Astrocyte (in vitro differentiated cells and primary cell): ENCODE measurements at regions not wholly inside any gene's neighbourhood (a gene's known extent, or its start where the extent isn't known, plus 50 kb on each side); places are given as distances from the start of the nearest gene placed in this dataset.
A peak's percentile ranks its signal among the peaks of the same experiment; 100 is the strongest.

Experiments
- DNase-seq: peaks from one replicate; pipeline ENCODE4 v3.0.0-alpha.2; 2010; ENCODE audit warnings: low read depth
- FAIRE-seq: peaks from 2 replicates; lab custom pipeline; 2011; peaks lifted over from hg19 to GRCh38; lab: Jason Lieb, UNC
- H2AFZ ChIP-seq: 2 replicates; pipeline ENCODE4 v1.6.0; 2012; ENCODE audit warnings: low read depth, low read length, inconsistent platforms
- H3K27ac ChIP-seq: 2 replicates; pipeline ENCODE4 v1.5.1; 2011; ENCODE audit warnings: low read depth, low read length, inconsistent platforms
- H3K27me3 ChIP-seq: 2 replicates; pipeline ENCODE4 v1.6.0; 2011; ENCODE audit warnings: low read length, inconsistent platforms; ENCODE audit not compliant: insufficient read depth
- H3K36me3 ChIP-seq: 2 replicates; pipeline ENCODE4 v1.5.1; 2011; ENCODE audit warnings: low read length, inconsistent platforms; ENCODE audit not compliant: insufficient read depth
- H3K4me1 ChIP-seq: 2 replicates; pipeline ENCODE4 v1.5.1; 2011; ENCODE audit warnings: low read length, inconsistent platforms; ENCODE audit not compliant: insufficient read depth
- H3K4me2 ChIP-seq: 2 replicates; pipeline ENCODE4 v1.6.0; 2012; ENCODE audit warnings: low read length, inconsistent platforms
- H3K4me3 ChIP-seq: 2 replicates; pipeline ENCODE4 v1.5.1; 2011; ENCODE audit warnings: low read depth, mild to moderate bottlenecking, low read length, inconsistent platforms; ENCODE audit not compliant: insufficient read depth
- H3K79me2 ChIP-seq: 2 replicates; pipeline ENCODE4 v1.6.0; 2012; ENCODE audit warnings: mild to moderate bottlenecking, low read length, inconsistent platforms; ENCODE audit not compliant: insufficient read depth
- H3K9ac ChIP-seq: 2 replicates; pipeline ENCODE4 v1.6.0; 2012; ENCODE audit warnings: mild to moderate bottlenecking, low read length, inconsistent platforms
- H3K9me3 ChIP-seq: 2 replicates; pipeline ENCODE4 v1.5.1; 2012; ENCODE audit warnings: low read depth, mild to moderate bottlenecking, low read length, inconsistent platforms; ENCODE audit not compliant: insufficient read depth
- H4K20me1 ChIP-seq: 2 replicates; pipeline ENCODE4 v1.6.0; 2012; ENCODE audit warnings: low read length, inconsistent platforms; ENCODE audit not compliant: insufficient read depth
- H3K27ac Mint-ChIP-seq: one replicate; pipeline ENCODE4 v1.8.0; 2021; ENCODE audit warnings: mild to moderate bottlenecking, mixed read lengths; ENCODE audit not compliant: unreplicated experiment
- H3K27me3 Mint-ChIP-seq: one replicate; pipeline ENCODE4 v1.8.0; 2021; ENCODE audit warnings: low read depth, mixed read lengths; ENCODE audit not compliant: unreplicated experiment
- H3K36me3 Mint-ChIP-seq: one replicate; pipeline ENCODE4 v1.8.0; 2021; ENCODE audit warnings: low read depth, mixed read lengths; ENCODE audit not compliant: unreplicated experiment
- H3K4me1 Mint-ChIP-seq: one replicate; pipeline ENCODE4 v1.8.0; 2021; ENCODE audit warnings: low read depth, mixed read lengths; ENCODE audit not compliant: unreplicated experiment
- H3K4me3 Mint-ChIP-seq: one replicate; pipeline ENCODE4 v1.8.0; 2021; ENCODE audit warnings: mild to moderate bottlenecking, moderate library complexity, mixed read lengths; ENCODE audit not compliant: unreplicated experiment
- H3K9me3 Mint-ChIP-seq: one replicate; pipeline ENCODE4 v1.8.0; 2021; ENCODE audit warnings: mild to moderate bottlenecking, mixed read lengths; ENCODE audit not compliant: unreplicated experiment
- EZH2 ChIP-seq: IDR thresholded peaks from 2 replicates; pipeline ENCODE4 v1.6.1; 2012; ENCODE audit warnings: mild to moderate bottlenecking, low read length, inconsistent platforms; ENCODE audit not compliant: insufficient read depth
- TF ChIP-seq, protein P1 (sequence below): IDR thresholded peaks from 2 replicates; pipeline ENCODE4 v1.5.1; 2011; ENCODE audit warnings: low read depth, mild to moderate bottlenecking, inconsistent platforms, low read length, moderate library complexity; ENCODE audit not compliant: insufficient read depth

DNA sequence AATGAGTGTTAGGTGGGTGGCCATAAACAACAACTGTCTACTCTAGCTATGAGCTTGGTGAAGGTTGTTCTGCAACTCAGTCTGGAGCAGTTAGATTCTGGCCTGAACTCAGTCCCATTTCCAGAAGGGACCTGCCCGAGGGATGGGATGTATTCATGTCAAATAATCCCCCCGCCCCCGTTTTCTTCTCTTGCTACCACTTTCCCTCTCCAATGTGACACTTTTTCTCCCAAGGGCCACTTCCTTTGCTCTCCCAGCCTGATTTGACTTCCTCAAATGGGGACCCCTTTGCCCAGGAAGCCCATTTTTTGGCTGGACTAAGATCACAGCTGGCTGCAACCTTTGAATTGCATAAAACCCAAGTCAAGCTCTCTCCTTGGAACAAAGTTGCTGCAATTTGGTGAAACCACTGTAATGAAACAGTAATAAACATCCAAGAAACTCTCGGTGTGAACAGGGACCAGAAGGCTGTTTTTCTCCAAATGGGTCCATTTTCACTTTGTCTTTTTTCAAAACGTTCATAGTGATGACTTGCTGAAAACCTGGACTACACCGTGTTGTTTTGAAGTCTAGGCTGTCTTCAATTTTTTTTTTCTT, 137.2 kb upstream of the GSC start:
- peaks cover 5% of the 10 kb centered on the region for H3K9me3 Mint-ChIP-seq
- Histone ChIP-seq H3K4me1 (no peaks in the 10 kb centered on the region), H3K4me2 (no peak overlapping the region), H3K9ac (no peak overlapping the region), H3K27ac (no peak overlapping the region), H3K36me3 (no peaks in the 10 kb centered on the region), H3K27me3 (no peaks in the 10 kb centered on the region), H3K4me3 (no peak overlapping the region), H4K20me1 (no peaks in the 10 kb centered on the region), H2AFZ (no peak overlapping the region), H3K9me3 (no peaks in the 10 kb centered on the region), H3K79me2 (no peaks in the 10 kb centered on the region)
- DNase-seq: no peak
- H3K36me3 Mint-ChIP-seq: peaks cover 1% of the 10 kb centered on the region
- H3K4me3 Mint-ChIP-seq: no peak overlapping the region
- no peak for FAIRE-seq
- peaks cover 13% of the 10 kb centered on the region for H3K27me3 Mint-ChIP-seq
- H3K27ac Mint-ChIP-seq: no peak overlapping the region
- H3K4me1 Mint-ChIP-seq: peaks cover 23% of the 10 kb centered on the region
- no peak for TF ChIP-seq EZH2
- TF ChIP-seq, protein P1, sequence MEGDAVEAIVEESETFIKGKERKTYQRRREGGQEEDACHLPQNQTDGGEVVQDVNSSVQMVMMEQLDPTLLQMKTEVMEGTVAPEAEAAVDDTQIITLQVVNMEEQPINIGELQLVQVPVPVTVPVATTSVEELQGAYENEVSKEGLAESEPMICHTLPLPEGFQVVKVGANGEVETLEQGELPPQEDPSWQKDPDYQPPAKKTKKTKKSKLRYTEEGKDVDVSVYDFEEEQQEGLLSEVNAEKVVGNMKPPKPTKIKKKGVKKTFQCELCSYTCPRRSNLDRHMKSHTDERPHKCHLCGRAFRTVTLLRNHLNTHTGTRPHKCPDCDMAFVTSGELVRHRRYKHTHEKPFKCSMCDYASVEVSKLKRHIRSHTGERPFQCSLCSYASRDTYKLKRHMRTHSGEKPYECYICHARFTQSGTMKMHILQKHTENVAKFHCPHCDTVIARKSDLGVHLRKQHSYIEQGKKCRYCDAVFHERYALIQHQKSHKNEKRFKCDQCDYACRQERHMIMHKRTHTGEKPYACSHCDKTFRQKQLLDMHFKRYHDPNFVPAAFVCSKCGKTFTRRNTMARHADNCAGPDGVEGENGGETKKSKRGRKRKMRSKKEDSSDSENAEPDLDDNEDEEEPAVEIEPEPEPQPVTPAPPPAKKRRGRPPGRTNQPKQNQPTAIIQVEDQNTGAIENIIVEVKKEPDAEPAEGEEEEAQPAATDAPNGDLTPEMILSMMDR: no peak

DNA sequence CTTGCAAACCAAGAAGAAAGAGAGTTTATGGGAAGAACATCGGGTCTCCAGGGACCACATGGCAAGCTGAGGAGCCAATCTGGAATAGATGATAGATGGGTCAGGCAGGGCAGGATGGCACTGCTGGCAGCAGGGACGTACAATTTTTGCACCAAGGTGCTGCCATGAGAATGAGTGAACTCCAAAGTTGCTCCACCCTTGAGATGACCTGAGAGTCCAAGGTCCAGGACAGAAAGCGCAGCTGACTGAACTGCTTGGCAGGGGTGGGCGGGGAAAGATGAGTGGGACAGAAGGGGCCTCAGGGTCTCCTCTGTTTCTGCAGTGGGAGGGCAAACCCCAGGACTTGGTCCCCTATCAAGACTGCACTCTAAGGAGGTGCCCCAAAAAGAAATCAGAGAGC, 136.7 kb upstream of the GSC start:
- TF ChIP-seq EZH2: no peak
- TF ChIP-seq, protein P1: no peak
- H3K9ac ChIP-seq: no peak overlapping the region
- no peak overlapping the region for H3K4me2 ChIP-seq
- H3K9me3 ChIP-seq: no peaks in the 10 kb centered on the region
- H3K9me3 Mint-ChIP-seq: peaks cover 5% of the 10 kb centered on the region
- no peaks in the 10 kb centered on the region for H3K4me1 ChIP-seq
- H3K36me3 ChIP-seq: no peaks in the 10 kb centered on the region
- H3K4me1 Mint-ChIP-seq: peaks cover 23% of the 10 kb centered on the region
- no peak for FAIRE-seq
- H3K4me3 Mint-ChIP-seq: no peak overlapping the region
- no peaks in the 10 kb centered on the region for H4K20me1 ChIP-seq
- H3K27ac Mint-ChIP-seq: no peak overlapping the region
- no peak for DNase-seq
- no peak overlapping the region for H3K27ac ChIP-seq
- H3K4me3 ChIP-seq: no peak overlapping the region
- no peaks in the 10 kb centered on the region for H3K27me3 ChIP-seq
- no peak overlapping the region for H2AFZ ChIP-seq
- H3K79me2 ChIP-seq: no peaks in the 10 kb centered on the region
- peaks cover 13% of the 10 kb centered on the region for H3K27me3 Mint-ChIP-seq
- H3K36me3 Mint-ChIP-seq: peaks cover 1% of the 10 kb centered on the region

DNA sequence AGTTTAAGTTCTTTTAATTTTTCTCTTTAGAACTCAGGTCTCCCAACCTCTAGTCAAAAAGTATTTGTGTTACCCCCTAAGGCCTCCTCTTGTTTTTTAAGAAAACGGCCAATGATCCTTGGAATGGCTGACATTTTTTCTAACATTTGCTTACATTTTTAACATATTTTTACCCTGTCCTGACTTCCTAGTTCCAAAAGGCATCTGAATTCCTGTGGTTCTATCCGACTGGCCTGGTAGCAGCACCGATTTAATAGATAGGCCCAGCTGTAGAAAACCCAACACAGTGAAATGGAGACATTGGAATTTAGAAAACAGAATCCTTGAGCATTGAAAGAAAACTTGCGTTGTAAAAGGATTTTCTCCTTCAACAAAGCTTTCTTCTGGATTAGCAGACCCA, 134.7 kb upstream of the GSC start:
- Histone ChIP-seq H3K27ac (no peak overlapping the region), H3K79me2 (no peaks in the 10 kb centered on the region), H3K4me3 (no peak overlapping the region), H3K4me1 (no peaks in the 10 kb centered on the region), H3K27me3 (no peaks in the 10 kb centered on the region), H2AFZ (no peak overlapping the region), H4K20me1 (no peaks in the 10 kb centered on the region), H3K9me3 (no peaks in the 10 kb centered on the region), H3K36me3 (no peaks in the 10 kb centered on the region), H3K9ac (no peak overlapping the region), H3K4me2 (no peak overlapping the region)
- Mint-ChIP-seq H3K9me3 (no peaks in the 10 kb centered on the region), H3K27ac (peak overlapping the region; percentile 86), H3K4me3 (peak overlapping the region; percentile 10), H3K36me3 (peaks cover 1% of the 10 kb centered on the region), H3K27me3 (peaks cover 17% of the 10 kb centered on the region), H3K4me1 (peaks cover 23% of the 10 kb centered on the region)
- TF ChIP-seq, protein P1: no peak
- no peak for TF ChIP-seq EZH2
- no peak for FAIRE-seq
- peak; percentile 58 for DNase-seq
